Astrocyte of the cerebellum (primary cell): ENCODE measurements at regions not wholly inside any gene's neighbourhood (a gene's known extent, or its start where the extent isn't known, plus 50 kb on each side); places are given as distances from the start of the nearest gene placed in this dataset.
"Not testable (repeated sequence)": the region's sequence is repeated elsewhere in the genome, so short reads cannot be mapped to it uniquely, and the experiment has no call there.

Source experiments
- DNase-seq: peaks from one replicate; pipeline ENCODE4 v3.0.0-alpha.2; 2011; ENCODE audit warnings: low read depth
- H3K4me3 ChIP-seq: 2 replicates; pipeline ENCODE4 v1.5.1; 2011; ENCODE audit warnings: mild to moderate bottlenecking, low read depth, low read length, moderate library complexity
- in situ Hi-C: cut with HindIII; loops from 2 replicates; pipeline ENCODE4 v1.10.0; 2017; ENCODE audit warnings: low sequenced_read_pairs
- TF ChIP-seq, protein P1 (sequence below): IDR thresholded peaks from 2 replicates; pipeline ENCODE4 v1.5.1; 2012; ENCODE audit warnings: low read length, low read depth, moderate library complexity, mild to moderate bottlenecking; ENCODE audit errors: missing control alignments

DNA sequence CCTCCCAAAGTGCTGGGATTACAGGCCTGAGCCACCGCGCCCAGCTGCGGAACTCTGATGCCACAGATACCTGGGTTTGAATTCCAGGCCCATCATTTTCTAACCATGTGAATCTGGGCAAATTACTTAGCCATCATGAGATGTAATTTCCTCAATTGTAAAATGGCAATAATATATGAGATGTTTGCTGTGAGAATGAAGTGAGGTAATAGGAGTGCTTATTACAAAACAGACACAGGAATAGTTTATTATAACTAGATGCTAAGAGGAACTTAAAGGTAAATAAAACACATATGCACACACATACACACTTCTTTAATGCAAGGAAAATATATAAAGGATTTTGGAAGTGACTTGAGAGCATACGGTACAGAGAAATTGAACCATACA is 64.7 kb upstream of the TNIK start:
- no peak for DNase-seq
- H3K4me3 ChIP-seq: no peak overlapping the region
- in situ Hi-C loops: loop anchor here (5.0 kb wide), 1 partner anchor 373 kb away; no protein-coding TSS in a partner anchor
- TF ChIP-seq, protein P1, sequence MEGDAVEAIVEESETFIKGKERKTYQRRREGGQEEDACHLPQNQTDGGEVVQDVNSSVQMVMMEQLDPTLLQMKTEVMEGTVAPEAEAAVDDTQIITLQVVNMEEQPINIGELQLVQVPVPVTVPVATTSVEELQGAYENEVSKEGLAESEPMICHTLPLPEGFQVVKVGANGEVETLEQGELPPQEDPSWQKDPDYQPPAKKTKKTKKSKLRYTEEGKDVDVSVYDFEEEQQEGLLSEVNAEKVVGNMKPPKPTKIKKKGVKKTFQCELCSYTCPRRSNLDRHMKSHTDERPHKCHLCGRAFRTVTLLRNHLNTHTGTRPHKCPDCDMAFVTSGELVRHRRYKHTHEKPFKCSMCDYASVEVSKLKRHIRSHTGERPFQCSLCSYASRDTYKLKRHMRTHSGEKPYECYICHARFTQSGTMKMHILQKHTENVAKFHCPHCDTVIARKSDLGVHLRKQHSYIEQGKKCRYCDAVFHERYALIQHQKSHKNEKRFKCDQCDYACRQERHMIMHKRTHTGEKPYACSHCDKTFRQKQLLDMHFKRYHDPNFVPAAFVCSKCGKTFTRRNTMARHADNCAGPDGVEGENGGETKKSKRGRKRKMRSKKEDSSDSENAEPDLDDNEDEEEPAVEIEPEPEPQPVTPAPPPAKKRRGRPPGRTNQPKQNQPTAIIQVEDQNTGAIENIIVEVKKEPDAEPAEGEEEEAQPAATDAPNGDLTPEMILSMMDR: no peak

DNA sequence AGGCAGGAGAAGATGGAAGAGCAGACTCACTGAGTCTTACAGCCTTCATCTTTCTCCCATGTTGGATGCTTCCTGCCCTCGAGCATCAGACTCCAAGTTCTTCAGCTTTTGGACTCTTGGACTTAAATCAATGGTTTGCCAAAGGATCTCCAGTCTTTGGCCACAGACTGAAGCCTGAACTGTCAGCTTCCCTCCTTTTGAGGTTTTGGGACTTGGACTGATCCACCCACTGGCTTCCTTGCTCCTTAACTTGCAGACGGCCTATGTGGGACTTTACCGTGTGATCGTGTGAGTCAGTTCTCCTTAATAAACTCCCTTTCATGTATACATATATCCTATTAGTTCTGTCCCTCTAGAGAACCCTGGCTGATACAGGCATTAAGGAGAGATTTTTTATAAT is 62.4 kb upstream of the TNIK start:
- TF ChIP-seq, protein P1: no peak
- H3K4me3 ChIP-seq: no peak overlapping the region
- no peak for DNase-seq
- in situ Hi-C loops: loop anchor here (5.0 kb wide), 1 partner anchor 370 kb away; no protein-coding TSS in a partner anchor

DNA sequence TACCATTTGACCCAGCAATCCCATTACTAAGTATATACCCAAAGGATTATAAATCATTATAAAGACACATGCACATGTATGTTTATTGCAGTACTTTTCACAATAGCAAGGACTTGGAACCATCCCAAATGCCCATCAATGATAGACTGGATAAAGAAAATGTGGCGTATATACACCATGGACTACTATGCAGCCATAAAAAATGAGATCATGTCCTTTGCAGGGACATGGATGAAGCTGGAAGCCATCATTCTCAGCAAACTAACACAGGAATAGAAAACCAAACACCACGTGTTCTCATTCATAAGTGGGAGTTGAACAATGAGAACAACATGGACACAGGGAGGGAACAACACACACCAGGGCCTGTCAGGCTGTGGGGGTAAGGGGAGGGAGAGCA is 59.2 kb upstream of the TNIK start:
- H3K4me3 ChIP-seq, in situ Hi-C loops, DNase-seq: not testable (repeated sequence)

DNA sequence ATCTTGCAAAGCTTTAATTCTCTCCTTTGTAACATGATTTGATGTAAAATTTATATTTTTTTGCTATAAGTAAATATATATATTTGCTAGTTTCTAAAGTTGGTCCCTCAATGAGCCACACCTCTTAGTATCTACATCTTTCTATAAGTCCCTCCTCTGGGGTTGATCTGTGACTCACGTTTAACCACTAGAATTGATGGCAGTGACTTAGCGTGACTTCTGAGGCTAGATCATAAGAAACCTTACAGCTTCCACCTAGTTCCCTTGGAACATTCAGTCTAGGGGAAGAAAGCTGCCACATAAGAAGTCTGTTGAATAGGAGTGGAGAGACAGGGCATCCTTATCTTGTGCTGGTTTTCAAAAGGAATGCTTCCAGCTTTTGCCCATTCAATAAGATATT is 56.6 kb upstream of the TNIK start:
- no peak for DNase-seq
- in situ Hi-C loops: no loop called here
- no peak overlapping the region for H3K4me3 ChIP-seq
- TF ChIP-seq, protein P1: no peak

DNA sequence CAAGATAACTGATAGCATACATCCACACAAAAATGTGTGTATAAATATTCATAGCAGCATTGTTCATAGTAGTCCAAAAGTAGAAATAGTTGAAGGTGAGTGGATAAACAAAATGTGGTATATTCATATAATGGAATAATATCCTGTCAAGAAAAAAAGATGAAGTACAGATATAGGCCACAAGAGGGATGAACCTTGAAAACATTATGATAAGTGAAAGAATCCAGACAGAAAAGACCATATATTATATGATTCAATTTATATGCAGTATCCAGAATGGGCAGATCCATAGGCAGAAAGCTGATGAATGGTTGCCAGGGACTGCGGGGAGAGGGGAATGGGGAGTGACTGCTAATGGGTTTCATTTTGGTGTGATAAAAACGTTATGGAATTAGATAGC is 54.3 kb upstream of the TNIK start:
- H3K4me3 ChIP-seq: no peak overlapping the region
- no peak for DNase-seq
- in situ Hi-C loops: no loop called here
- TF ChIP-seq, protein P1: no peak

DNA sequence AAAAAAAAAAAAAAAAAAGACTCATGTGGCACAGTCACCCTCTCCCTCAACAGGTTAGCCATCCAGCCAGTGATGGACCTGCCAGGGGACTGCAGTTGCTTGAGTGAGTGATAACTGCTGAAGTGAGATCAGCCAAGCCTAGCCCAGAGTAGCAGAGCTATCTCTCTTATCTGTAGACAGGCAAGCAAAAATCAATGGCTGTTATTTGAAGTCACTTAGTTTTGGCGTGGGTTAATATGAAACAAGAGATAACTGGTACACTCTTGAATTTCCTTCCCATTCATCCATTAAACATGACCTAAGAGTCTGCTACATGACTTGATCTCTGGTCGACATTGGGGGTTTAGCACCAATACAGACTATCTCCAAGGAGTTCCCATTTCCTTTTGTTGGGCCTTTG is 51.2 kb upstream of the TNIK start:
- H3K4me3 ChIP-seq: no peak overlapping the region
- TF ChIP-seq, protein P1: no peak
- in situ Hi-C loops: no loop called here
- DNase-seq: no peak
